ENCODE measurements at regions not wholly inside any gene's neighbourhood (a gene's known extent, or its start where the extent isn't known, plus 50 kb on each side); places are given as distances from the start of the nearest gene placed in this dataset.

- DNase-seq: no peak
Measured at GRCh38 chr11:107136892-107137291, 118.6 kb upstream of the GUCY1A2 start.

GRCh38 chr11:107131756-107132155 is 113.5 kb upstream of the GUCY1A2 start:
- DNase-seq: no peak

- no peak for DNase-seq
Measured at GRCh38 chr11:107123022-107123421, 104.7 kb upstream of the GUCY1A2 start.

- peak; percentile 33 for DNase-seq
Measured at GRCh38 chr11:107118025-107118720, 99.9 kb upstream of the GUCY1A2 start.

GRCh38 chr11:107116358-107116757 is 98.1 kb upstream of the GUCY1A2 start:
- peak; percentile 11 for DNase-seq

- no peak for DNase-seq
Measured at GRCh38 chr11:107102692-107103477, 84.6 kb upstream of the GUCY1A2 start.

GRCh38 chr11:107092667-107093066 is 74.4 kb upstream of the GUCY1A2 start:
- no peak for DNase-seq

- DNase-seq: peak; percentile 21
Measured at GRCh38 chr11:107078375-107078774, 60.1 kb upstream of the GUCY1A2 start.

- no peak for DNase-seq
Measured at GRCh38 chr11:107076832-107077231, 58.6 kb upstream of the GUCY1A2 start.

GRCh38 chr11:107071129-107071528 is 52.9 kb upstream of the GUCY1A2 start:
- DNase-seq: no peak
